Chondrocyte (in vitro differentiated cells): ENCODE measurements at regions not wholly inside any gene's neighbourhood (a gene's known extent, or its start where the extent isn't known, plus 50 kb on each side); places are given as distances from the start of the nearest gene placed in this dataset.
A peak's percentile ranks its signal among the peaks of the same experiment; 100 is the strongest.

Experiments used
- DNase-seq: peaks from one replicate; pipeline ENCODE4 v3.0.0; 2021; ENCODE audit warnings: mixed read lengths, low spot score
- H3K27ac Mint-ChIP-seq: one replicate; pipeline ENCODE4 v1.8.0; 2021; ENCODE audit warnings: mild to moderate bottlenecking, moderate library complexity, mixed read lengths; ENCODE audit not compliant: unreplicated experiment
- H3K27me3 Mint-ChIP-seq: 2 replicates; pipeline ENCODE4 v1.8.0; 2021; ENCODE audit warnings: low read depth, mixed read lengths
- H3K36me3 Mint-ChIP-seq: 2 replicates; pipeline ENCODE4 v1.8.0; 2021; ENCODE audit warnings: low read depth, mixed read lengths
- H3K4me1 Mint-ChIP-seq: 2 replicates; pipeline ENCODE4 v1.8.0; 2021; ENCODE audit warnings: low read depth, mild to moderate bottlenecking, mixed read lengths
- H3K4me3 Mint-ChIP-seq: one replicate; pipeline ENCODE4 v1.8.0; 2021; ENCODE audit warnings: mild to moderate bottlenecking, moderate library complexity, mixed read lengths; ENCODE audit not compliant: unreplicated experiment
- H3K9me3 Mint-ChIP-seq: 2 replicates; pipeline ENCODE4 v1.8.0; 2021; ENCODE audit warnings: low read depth, mixed read lengths
- CTCF ChIP-seq: fragments of 200-600 bp; sonication (generic); IDR thresholded peaks from 2 replicates; pipeline ENCODE4 v1.5.0; 2021; ENCODE audit warnings: antibody characterized with exemption, mild to moderate bottlenecking, moderate library complexity

- Mint-ChIP-seq H3K36me3 (no peaks in the 10 kb centered on the region), H3K9me3 (peaks cover 7% of the 10 kb centered on the region), H3K4me1 (peaks cover 12% of the 10 kb centered on the region), H3K27ac (peak overlapping the region; percentile 79), H3K27me3 (no peaks in the 10 kb centered on the region), H3K4me3 (no peak overlapping the region)
- TF ChIP-seq CTCF = peak; percentile 28
- no peak for DNase-seq
Observed at GRCh38 chr7:121544238-121544637, 148.1 kb upstream of the FAM3C start.

- H3K27ac Mint-ChIP-seq = no peak overlapping the region
- H3K4me3 Mint-ChIP-seq = no peak overlapping the region
- no peaks in the 10 kb centered on the region for H3K27me3 Mint-ChIP-seq
- no peak for TF ChIP-seq CTCF
- H3K4me1 Mint-ChIP-seq = peaks cover 16% of the 10 kb centered on the region
- DNase-seq = no peak
- peaks cover 7% of the 10 kb centered on the region for H3K9me3 Mint-ChIP-seq
- H3K36me3 Mint-ChIP-seq = no peaks in the 10 kb centered on the region
Observed at GRCh38 chr7:121541457-121541856, 145.3 kb upstream of the FAM3C start.

GRCh38 chr7:121540138-121540537, 144.0 kb upstream of the FAM3C start:
- H3K27me3 Mint-ChIP-seq = no peaks in the 10 kb centered on the region
- H3K4me3 Mint-ChIP-seq = no peak overlapping the region
- no peak for DNase-seq
- no peak for TF ChIP-seq CTCF
- H3K9me3 Mint-ChIP-seq = peaks cover 3% of the 10 kb centered on the region
- no peaks in the 10 kb centered on the region for H3K36me3 Mint-ChIP-seq
- H3K4me1 Mint-ChIP-seq = peaks cover 13% of the 10 kb centered on the region
- no peak overlapping the region for H3K27ac Mint-ChIP-seq

- no peaks in the 10 kb centered on the region for H3K27me3 Mint-ChIP-seq
- H3K4me3 Mint-ChIP-seq = no peak overlapping the region
- H3K36me3 Mint-ChIP-seq = no peaks in the 10 kb centered on the region
- no peak for DNase-seq
- no peaks in the 10 kb centered on the region for H3K9me3 Mint-ChIP-seq
- H3K4me1 Mint-ChIP-seq = peaks cover 4% of the 10 kb centered on the region
- no peak overlapping the region for H3K27ac Mint-ChIP-seq
- TF ChIP-seq CTCF = no peak
Observed at GRCh38 chr7:121537031-121537430, 140.9 kb upstream of the FAM3C start.

- peak overlapping the region; percentile 78 for H3K27ac Mint-ChIP-seq
- no peaks in the 10 kb centered on the region for H3K27me3 Mint-ChIP-seq
- DNase-seq = no peak
- no peak for TF ChIP-seq CTCF
- H3K9me3 Mint-ChIP-seq = no peaks in the 10 kb centered on the region
- H3K4me3 Mint-ChIP-seq = no peak overlapping the region
- H3K4me1 Mint-ChIP-seq = peaks cover 21% of the 10 kb centered on the region
- H3K36me3 Mint-ChIP-seq = no peaks in the 10 kb centered on the region
Observed at GRCh38 chr7:121531175-121532070, 135.3 kb upstream of the FAM3C start.
